Activated CD4-positive, alpha-beta T cell treated with anti-CD3 and anti-CD28 coated beads, Interleukin-2, amount 50 U/mL, for 48 hours (primary cell): ENCODE measurements at regions not wholly inside any gene's neighbourhood (a gene's known extent, or its start where the extent isn't known, plus 50 kb on each side); places are given as distances from the start of the nearest gene placed in this dataset.

ENCODE experiments used
- DNase-seq, 2 experiments: peaks; one replicate each; pipeline ENCODE4 v3.0.0-alpha.2; 2020

- DNase-seq, result peak; percentile 37 to 39
Observed at GRCh38 chr6:169959136-169960002, 207.9 kb downstream of the ERMARD start.

GRCh38 chr6:169958510-169958909, 207.1 kb downstream of the ERMARD start:
- no peak for DNase-seq

GRCh38 chr6:169957351-169957963, 206.0 kb downstream of the ERMARD start:
- DNase-seq, result no peak

- DNase-seq, result no peak
Observed at GRCh38 chr6:169956580-169956979, 205.2 kb downstream of the ERMARD start.

GRCh38 chr6:169955731-169956437, 204.5 kb downstream of the ERMARD start:
- no peak for DNase-seq

GRCh38 chr6:169954977-169955376, 203.6 kb downstream of the ERMARD start:
- DNase-seq, result no peak

- no peak for DNase-seq
Observed at GRCh38 chr6:169953686-169954085, 202.3 kb downstream of the ERMARD start.

GRCh38 chr6:169950558-169950957, 199.1 kb downstream of the ERMARD start:
- DNase-seq, result peak; percentile 22 to 41

- no peak for DNase-seq
Observed at GRCh38 chr6:169949511-169950097, 198.2 kb downstream of the ERMARD start.

GRCh38 chr6:169946971-169947370, 195.5 kb downstream of the ERMARD start:
- no peak for DNase-seq

- no peak for DNase-seq
Observed at GRCh38 chr6:169945117-169945516, 193.7 kb downstream of the ERMARD start.

- no peak for DNase-seq
Observed at GRCh38 chr6:169944415-169944814, 193.0 kb downstream of the ERMARD start.

- DNase-seq, result no peak
Observed at GRCh38 chr6:169944061-169944337, 192.6 kb downstream of the ERMARD start.

- no peak for DNase-seq
Observed at GRCh38 chr6:169943241-169944060, 192.0 kb downstream of the ERMARD start.

- DNase-seq, result no peak
Observed at GRCh38 chr6:169942173-169942572, 190.8 kb downstream of the ERMARD start.

GRCh38 chr6:169940481-169941271, 189.3 kb downstream of the ERMARD start:
- DNase-seq, result no peak

- no peak for DNase-seq
Observed at GRCh38 chr6:169939554-169940164, 188.2 kb downstream of the ERMARD start.

- no peak for DNase-seq
Observed at GRCh38 chr6:169938731-169939130, 187.3 kb downstream of the ERMARD start.

GRCh38 chr6:169938262-169938701, 186.9 kb downstream of the ERMARD start:
- DNase-seq, result no peak

- no peak for DNase-seq
Observed at GRCh38 chr6:169937389-169938261, 186.2 kb downstream of the ERMARD start.
